H1 (cell line): ENCODE measurements at regions not wholly inside any gene's neighbourhood (a gene's known extent, or its start where the extent isn't known, plus 50 kb on each side); places are given as distances from the start of the nearest gene placed in this dataset.

ENCODE experiments used
- CHD7 ChIP-seq: fragments of 300-600 bp; sonication (generic); IDR thresholded peaks from 2 replicates; pipeline ENCODE4 v1.7.1; 2012; ENCODE audit warnings: low read length, moderate library complexity, mild to moderate bottlenecking, inconsistent platforms; ENCODE audit not compliant: insufficient replicate concordance
- E2F6 ChIP-seq: IDR thresholded peaks from 2 replicates; pipeline ENCODE4 v1.6.1; 2012; ENCODE audit warnings: inconsistent platforms
- EGR1 ChIP-seq: IDR thresholded peaks from 2 replicates; pipeline ENCODE4 v1.6.1; 2011; ENCODE audit warnings: low read depth, low read length, borderline replicate concordance
- EP300 ChIP-seq, 2 experiments: IDR thresholded peaks; 1 replicate in 1 of 2; 2 replicates in 1 of 2; pipeline ENCODE4 v1.6.1; 2011 to 2012; ENCODE audit warnings: low read depth in 2 of 2, low read length in 2 of 2, mild to moderate bottlenecking in 2 of 2, borderline replicate concordance in 1 of 2, inconsistent platforms in 1 of 2, moderate library complexity in 1 of 2
- JUND ChIP-seq: IDR thresholded peaks from 2 replicates; pipeline ENCODE4 v1.6.1; 2011; ENCODE audit warnings: mild to moderate bottlenecking, improper control_type of control experiment, low read length
- KDM5A ChIP-seq: fragments of 200-600 bp; IDR thresholded peaks from 2 replicates; pipeline ENCODE4 v1.7.1; 2012; ENCODE audit warnings: mild to moderate bottlenecking, low read length, inconsistent platforms, mixed read lengths
- SIRT6 ChIP-seq: IDR thresholded peaks from one replicate; pipeline ENCODE4 v1.7.1; 2012; ENCODE audit warnings: low read length, inconsistent platforms
- SIX5 ChIP-seq: IDR thresholded peaks from 2 replicates; pipeline ENCODE4 v1.6.1; 2011; ENCODE audit warnings: mild to moderate bottlenecking, low read depth, low read length
- SP2 ChIP-seq: IDR thresholded peaks from 2 replicates; pipeline ENCODE4 v1.6.1; 2012; ENCODE audit warnings: mild to moderate bottlenecking, low read length, inconsistent platforms

GRCh38 chr5:26625099-26625498, 413.3 kb downstream of the CDH9 start (continued):
- no peak for TF ChIP-seq CHD7
- no peak for TF ChIP-seq E2F6
- TF ChIP-seq KDM5A, result no peak
- TF ChIP-seq EP300 (IDR thresholded peaks at IDR 0.05; ENCODE audit: borderline replicate concordance in 1 of 2, low read depth in 2 of 2, low read length in 2 of 2), result no peak
- no peak for TF ChIP-seq SIRT6
- TF ChIP-seq EGR1, result no peak
- no peak for TF ChIP-seq SP2
- no peak for TF ChIP-seq SIX5
- TF ChIP-seq JUND, result no peak
